ENCODE measurements at regions not wholly inside any gene's neighbourhood (a gene's known extent, or its start where the extent isn't known, plus 50 kb on each side); places are given as distances from the start of the nearest gene placed in this dataset.

DNA sequence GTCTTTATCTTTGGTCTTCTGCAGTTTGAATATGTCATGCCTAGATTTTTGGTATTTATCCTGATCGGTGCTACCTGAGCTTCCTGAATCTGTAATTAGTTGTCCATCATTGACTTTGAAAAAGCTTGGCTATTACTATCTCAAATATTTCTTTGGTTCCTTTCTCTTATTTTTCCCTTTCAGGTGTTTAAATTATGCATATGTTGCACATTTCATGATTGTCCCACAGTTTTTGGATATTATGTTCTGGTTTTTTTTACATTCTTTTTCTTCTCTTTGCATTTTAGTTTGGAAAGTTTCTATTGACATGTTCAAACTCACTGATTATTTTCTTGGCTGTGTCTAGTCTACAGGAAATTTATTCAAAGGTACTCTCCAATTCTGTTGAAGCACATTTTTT, 840.3 kb upstream of the LRRC4C start:
- Histone ChIP-seq H3K27ac (replicated peaks) (no peak overlapping the region), H3K27me3 (ENCODE audit: insufficient read depth, poor library complexity, severe bottlenecking) (no peaks in the 10 kb centered on the region), H3K4me3 (replicated peaks; ENCODE audit: insufficient read depth, low read length) (no peak overlapping the region)
- TF ChIP-seq POLR2AphosphoS5 (IDR thresholded peaks at IDR 0.05; ENCODE audit: low read depth) (no peak), REST (IDR thresholded peaks at IDR 0.05; ENCODE audit: insufficient replicate concordance, low read depth) (no peak), GABPA (IDR thresholded peaks at IDR 0.05; ENCODE audit: low read depth) (no peak), SPI1 (IDR thresholded peaks at IDR 0.05; ENCODE audit: borderline replicate concordance, low read depth) (no peak)
- TF ChIP-seq, protein P1, sequence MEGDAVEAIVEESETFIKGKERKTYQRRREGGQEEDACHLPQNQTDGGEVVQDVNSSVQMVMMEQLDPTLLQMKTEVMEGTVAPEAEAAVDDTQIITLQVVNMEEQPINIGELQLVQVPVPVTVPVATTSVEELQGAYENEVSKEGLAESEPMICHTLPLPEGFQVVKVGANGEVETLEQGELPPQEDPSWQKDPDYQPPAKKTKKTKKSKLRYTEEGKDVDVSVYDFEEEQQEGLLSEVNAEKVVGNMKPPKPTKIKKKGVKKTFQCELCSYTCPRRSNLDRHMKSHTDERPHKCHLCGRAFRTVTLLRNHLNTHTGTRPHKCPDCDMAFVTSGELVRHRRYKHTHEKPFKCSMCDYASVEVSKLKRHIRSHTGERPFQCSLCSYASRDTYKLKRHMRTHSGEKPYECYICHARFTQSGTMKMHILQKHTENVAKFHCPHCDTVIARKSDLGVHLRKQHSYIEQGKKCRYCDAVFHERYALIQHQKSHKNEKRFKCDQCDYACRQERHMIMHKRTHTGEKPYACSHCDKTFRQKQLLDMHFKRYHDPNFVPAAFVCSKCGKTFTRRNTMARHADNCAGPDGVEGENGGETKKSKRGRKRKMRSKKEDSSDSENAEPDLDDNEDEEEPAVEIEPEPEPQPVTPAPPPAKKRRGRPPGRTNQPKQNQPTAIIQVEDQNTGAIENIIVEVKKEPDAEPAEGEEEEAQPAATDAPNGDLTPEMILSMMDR (IDR thresholded peaks at IDR 0.05; ENCODE audit: insufficient read depth, low read length) = no peak
- no peak for DNase-seq (ENCODE audit: low read depth in 1 of 2, low spot score in 1 of 2)

DNA sequence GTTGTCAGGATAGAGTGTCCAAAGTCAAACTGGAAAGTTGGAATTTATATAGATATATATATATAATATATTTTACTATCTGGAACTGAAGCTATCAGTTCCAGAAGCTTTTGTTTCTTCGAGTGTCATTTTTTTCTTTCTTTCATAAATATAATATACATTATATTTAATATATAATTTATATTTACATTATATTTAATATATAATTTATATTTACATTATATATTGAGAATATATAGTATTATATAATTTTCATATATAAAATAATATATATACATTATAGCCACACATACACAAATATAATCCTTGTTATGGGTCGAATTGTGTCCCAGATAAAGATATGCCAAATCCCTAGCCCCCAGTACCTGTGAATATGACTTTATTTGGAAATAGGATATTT, 842.3 kb upstream of the LRRC4C start:
- peaks cover 2% of the 10 kb centered on the region for H3K27me3 ChIP-seq (ENCODE audit: insufficient read depth, poor library complexity, severe bottlenecking)
- no peak for DNase-seq (ENCODE audit: low read depth in 1 of 2, low spot score in 1 of 2)
- H3K4me3 ChIP-seq (replicated peaks; ENCODE audit: insufficient read depth, low read length) = no peak overlapping the region
- H3K27ac ChIP-seq (replicated peaks) = no peak overlapping the region
- TF ChIP-seq POLR2AphosphoS5 (IDR thresholded peaks at IDR 0.05; ENCODE audit: low read depth) = no peak
- TF ChIP-seq GABPA (IDR thresholded peaks at IDR 0.05; ENCODE audit: low read depth) = no peak
- no peak for TF ChIP-seq SPI1 (IDR thresholded peaks at IDR 0.05; ENCODE audit: borderline replicate concordance, low read depth)
- TF ChIP-seq, protein P1 (IDR thresholded peaks at IDR 0.05; ENCODE audit: insufficient read depth, low read length) = no peak
- TF ChIP-seq REST (IDR thresholded peaks at IDR 0.05; ENCODE audit: insufficient replicate concordance, low read depth) = no peak

DNA sequence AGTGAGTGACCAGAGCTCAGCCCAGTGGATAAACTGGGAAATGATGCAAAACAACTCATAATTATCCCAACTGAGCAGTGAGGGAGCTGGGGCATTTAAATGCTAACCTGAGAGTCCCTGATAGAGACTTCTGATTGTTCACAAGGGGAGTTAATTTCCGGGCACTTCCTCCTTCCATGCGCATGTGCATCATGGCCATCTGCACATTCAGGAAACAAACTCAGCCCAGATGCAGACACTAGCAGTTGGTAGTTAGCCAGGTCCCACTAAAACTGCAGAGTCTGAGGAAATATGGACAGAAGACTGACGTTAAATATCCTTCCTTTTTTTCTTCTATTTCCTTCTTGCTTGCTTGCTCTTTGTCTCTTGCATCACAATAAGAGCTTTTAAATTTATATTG, 852.1 kb upstream of the LRRC4C start:
- TF ChIP-seq GABPA (IDR thresholded peaks at IDR 0.05; ENCODE audit: low read depth) (no peak), POLR2AphosphoS5 (IDR thresholded peaks at IDR 0.05; ENCODE audit: low read depth) (no peak), REST (IDR thresholded peaks at IDR 0.05; ENCODE audit: insufficient replicate concordance, low read depth) (no peak), SPI1 (IDR thresholded peaks at IDR 0.05; ENCODE audit: borderline replicate concordance, low read depth) (peak; percentile 4; the same call in 1 of the 2 replicates)
- TF ChIP-seq, protein P1 (IDR thresholded peaks at IDR 0.05; ENCODE audit: insufficient read depth, low read length) = no peak
- peak; percentile 5 to 12 for DNase-seq (ENCODE audit: low read depth in 1 of 2, low spot score in 1 of 2)
- Histone ChIP-seq H3K27me3 (ENCODE audit: insufficient read depth, poor library complexity, severe bottlenecking) (no peaks in the 10 kb centered on the region), H3K27ac (replicated peaks) (no peak overlapping the region), H3K4me3 (replicated peaks; ENCODE audit: insufficient read depth, low read length) (no peak overlapping the region)
